Right cardiac atrium (tissue), 5 donors: ENCODE measurements at regions not wholly inside any gene's neighbourhood (a gene's known extent, or its start where the extent isn't known, plus 50 kb on each side); places are given as distances from the start of the nearest gene placed in this dataset.

Experiments used
- ATAC-seq, 2 donors: fragments of 200-7000 bp; cut with Tn5 transposase; one replicate each; pipeline versions ENCODE4 v1.8.0 to v1.9.1; 2020; ENCODE audit warnings: moderate library complexity in 2 of 2, mild to moderate bottlenecking in 1 of 2
- DNase-seq, 3 donors: peaks; one replicate each; pipeline ENCODE4 v3.0.0-alpha.2; 2020
- H3K27ac ChIP-seq: one replicate; pipeline ENCODE4 v1.5.1; 2013; ENCODE audit warnings: mild to moderate bottlenecking, low read length, control low read depth, moderate library complexity
- H3K27me3 ChIP-seq: one replicate; pipeline ENCODE4 v1.6.1; 2013; ENCODE audit not compliant: control insufficient read depth, insufficient read depth
- H3K4me1 ChIP-seq: one replicate; pipeline ENCODE4 v1.6.1; 2013; ENCODE audit warnings: low read length; ENCODE audit not compliant: control insufficient read depth, insufficient read depth
- H3K4me3 ChIP-seq: one replicate; pipeline ENCODE4 v1.5.1; 2013; ENCODE audit warnings: low read length, control low read depth
- H3K9me3 ChIP-seq: one replicate; pipeline ENCODE4 v1.6.1; 2013; ENCODE audit warnings: low read length; ENCODE audit not compliant: control insufficient read depth
- WGBS: extraction: QIAGEN DNeasy Blood & Tissue Kit; methylation state at CpG from one replicate; pipeline ENCODE4 v1.1.7; 2013; 5-methylcytosine and 5-hydroxymethylcytosine counted together
- intact Hi-C, 4 donors: fragments of 100-400 bp; cut with DNase I; formaldehyde crosslinking; loops; one replicate each; pipeline versions ENCODE4 v1.11.0 to v1.14.0; 2022 to 2023
- donor health status: healthy with polysubstance abuse.
- donor health status: DM: no; HTN: yes; CAD: no.
- donor health status: DM: no; HTN: no; CAD: no.
- donor health status: DM: no; HTN: yes; CAD: no; lungs with severe emphysema.
- donor health status: DM: yes; HTN: yes; CAD: no.

DNA sequence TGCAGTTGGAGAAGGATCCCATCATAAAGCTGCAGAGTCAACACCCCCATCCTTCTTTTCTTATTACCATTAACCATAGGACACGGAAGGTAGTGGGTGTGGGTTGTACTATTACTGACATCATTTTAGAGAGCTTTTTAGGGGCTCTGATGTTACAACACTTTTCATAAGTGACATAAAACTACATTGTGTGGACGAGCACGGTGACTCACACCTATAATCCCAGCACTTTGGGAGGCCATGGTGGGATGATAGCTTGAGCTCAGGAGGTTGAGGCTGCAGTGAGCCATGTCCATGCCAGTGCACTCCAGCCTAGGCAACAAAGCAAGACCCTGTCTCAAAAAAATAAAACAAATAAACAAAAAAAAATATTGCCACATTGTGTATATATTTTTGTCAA lies 167.1 kb downstream of the DUSP6 start:
- no peak for ATAC-seq
- intact Hi-C loops = no loop called here
- Histone ChIP-seq H3K27me3 (no peaks in the 10 kb centered on the region), H3K4me3 (no peak overlapping the region), H3K9me3 (no peaks in the 10 kb centered on the region), H3K27ac (no peak overlapping the region), H3K4me1 (no peaks in the 10 kb centered on the region)
- 95% methylated on average over 3 of the region's 3 CpGs for WGBS
- no peak for DNase-seq

DNA sequence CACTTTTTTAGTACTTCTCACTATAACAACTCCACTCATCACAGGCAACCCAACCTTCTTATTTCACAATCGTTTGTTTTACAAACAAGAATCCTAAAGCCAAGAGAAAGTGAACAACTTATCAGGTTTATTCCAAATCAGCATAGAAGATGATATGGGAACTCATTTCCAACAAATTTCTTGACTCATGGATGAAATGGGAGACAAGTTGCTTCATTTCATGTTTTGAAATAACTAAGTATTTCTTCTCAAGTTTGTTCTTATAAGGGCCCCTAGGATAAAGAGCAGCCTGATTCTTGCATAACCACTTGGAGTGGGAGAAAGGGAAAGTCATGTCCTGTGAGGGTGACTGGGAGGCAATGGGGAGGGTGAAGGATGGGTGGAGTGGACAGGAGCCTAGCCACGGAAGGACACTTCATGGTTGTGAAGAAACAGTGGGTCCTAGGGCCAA lies 168.3 kb downstream of the DUSP6 start:
- Histone ChIP-seq H3K9me3 (no peaks in the 10 kb centered on the region), H3K27ac (no peak overlapping the region), H3K4me1 (no peaks in the 10 kb centered on the region), H3K27me3 (no peaks in the 10 kb centered on the region), H3K4me3 (no peak overlapping the region)
- 64% methylated on average over 2 of the region's 2 CpGs for WGBS
- ATAC-seq = peak; percentile 91 to 96
- intact Hi-C loops = no loop called here
- peak; percentile 61 to 68 (median 62) for DNase-seq

DNA sequence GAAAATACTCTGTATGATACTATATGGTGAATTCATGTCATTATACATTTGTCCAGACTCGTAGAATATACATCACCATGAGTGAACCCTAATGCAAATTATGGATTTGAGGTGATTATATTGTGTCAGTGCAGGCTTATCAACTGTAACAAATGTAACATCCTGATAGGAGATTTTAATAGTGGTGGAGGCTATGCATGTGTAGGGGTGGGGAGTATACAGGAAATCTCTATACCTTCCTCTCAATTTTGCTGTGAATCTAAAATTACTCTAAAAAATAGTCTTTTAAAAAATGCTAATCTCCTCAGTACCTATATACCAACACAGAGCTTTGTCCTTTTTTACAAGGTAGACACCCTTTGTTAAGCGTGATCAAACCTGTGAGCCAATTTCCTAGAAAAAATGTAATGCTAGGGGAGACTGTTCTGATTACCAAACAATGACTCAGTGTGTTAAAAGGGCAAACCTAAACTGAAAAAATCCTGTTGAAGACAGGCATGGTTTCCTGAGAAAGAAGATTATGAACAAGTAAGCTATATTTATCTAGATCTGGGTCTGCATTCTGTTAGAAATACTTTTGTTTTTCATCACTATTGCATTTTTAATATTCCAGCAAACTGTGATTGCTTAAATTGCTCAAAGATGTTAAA lies 170.9 kb downstream of the DUSP6 start:
- 84% methylated on average over 2 of the region's 2 CpGs for WGBS
- intact Hi-C loops = no loop called here
- H3K4me3 ChIP-seq = no peak overlapping the region
- H3K27ac ChIP-seq = no peak overlapping the region
- no peaks in the 10 kb centered on the region for H3K9me3 ChIP-seq
- H3K27me3 ChIP-seq = no peaks in the 10 kb centered on the region
- ATAC-seq = peak in 1 of 2 donors; percentile 52
- DNase-seq = no peak
- no peaks in the 10 kb centered on the region for H3K4me1 ChIP-seq

DNA sequence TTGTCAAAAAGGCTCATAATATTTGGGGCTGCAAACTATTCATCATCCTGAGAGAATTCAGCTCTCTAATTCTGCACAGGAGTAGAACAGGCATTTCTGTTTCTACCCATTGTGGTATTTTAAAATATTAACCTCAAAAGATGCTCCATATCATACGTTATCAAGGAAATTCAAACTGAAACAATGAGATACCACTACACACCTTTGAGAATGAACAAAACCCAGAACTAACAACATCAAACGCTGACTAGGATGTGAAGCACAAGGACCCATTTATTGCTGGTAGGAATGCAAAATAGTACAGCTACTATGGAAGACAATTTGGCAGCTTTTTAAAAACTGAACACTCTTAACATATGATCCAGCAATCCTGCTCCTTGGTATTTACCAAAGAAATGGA lies 171.8 kb downstream of the DUSP6 start:
- ATAC-seq = no peak
- H3K27me3 ChIP-seq = no peaks in the 10 kb centered on the region
- 67% methylated on average over 2 of the region's 2 CpGs for WGBS
- intact Hi-C loops = no loop called here
- H3K9me3 ChIP-seq = no peaks in the 10 kb centered on the region
- DNase-seq = no peak
- H3K4me1 ChIP-seq = no peaks in the 10 kb centered on the region
- H3K27ac ChIP-seq = no peak overlapping the region
- H3K4me3 ChIP-seq = no peak overlapping the region

DNA sequence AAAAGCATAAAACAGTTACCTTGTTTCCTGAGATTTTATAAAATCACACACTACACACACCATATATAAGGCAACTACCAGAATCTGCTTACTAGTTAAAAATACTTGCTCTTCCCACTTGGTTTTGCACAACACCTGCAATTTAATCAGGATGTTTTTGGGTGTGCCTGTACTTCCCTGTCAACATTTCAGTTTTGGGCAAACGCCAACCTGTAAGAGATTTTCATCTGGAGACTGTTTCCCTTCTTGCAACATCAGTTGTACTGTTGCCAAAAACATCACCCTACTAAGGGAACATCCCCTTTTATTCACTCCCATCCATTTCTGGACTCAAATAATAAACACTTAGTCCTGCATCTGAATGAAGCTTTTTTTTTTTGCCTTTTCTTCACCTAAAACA lies 172.3 kb downstream of the DUSP6 start:
- ATAC-seq = peak; percentile 72 to 88
- H3K27ac ChIP-seq = no peak overlapping the region
- H3K9me3 ChIP-seq = no peaks in the 10 kb centered on the region
- no peaks in the 10 kb centered on the region for H3K4me1 ChIP-seq
- no peaks in the 10 kb centered on the region for H3K27me3 ChIP-seq
- intact Hi-C loops = no loop called here
- H3K4me3 ChIP-seq = no peak overlapping the region
- no peak for DNase-seq
- 12% methylated on average over 1 of the region's 1 CpG for WGBS

DNA sequence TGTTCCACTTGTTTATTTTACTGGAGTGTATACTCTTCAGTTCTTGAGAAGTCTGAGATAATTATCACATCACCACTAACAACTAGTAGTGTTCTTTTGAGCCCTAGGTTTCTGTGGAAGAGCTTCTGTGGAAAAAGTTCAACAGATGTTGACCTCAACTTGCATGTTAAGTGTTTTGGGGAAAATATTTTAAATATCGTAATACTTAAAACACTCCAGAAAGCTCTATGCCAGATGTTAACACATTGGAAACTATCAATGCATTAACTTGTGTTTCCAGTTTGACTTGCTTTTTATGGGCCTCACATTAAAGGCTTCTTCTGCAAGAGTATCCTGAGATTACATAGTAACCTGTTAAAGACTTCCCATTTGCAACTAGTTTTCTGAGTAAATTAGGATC lies 173.1 kb downstream of the DUSP6 start:
- Histone ChIP-seq H3K27ac (no peak overlapping the region), H3K4me3 (no peak overlapping the region), H3K9me3 (no peaks in the 10 kb centered on the region), H3K27me3 (no peaks in the 10 kb centered on the region), H3K4me1 (no peaks in the 10 kb centered on the region)
- WGBS = 75% methylated on average over 1 of the region's 1 CpG
- no peak for ATAC-seq
- no peak for DNase-seq
- intact Hi-C loops = no loop called here

DNA sequence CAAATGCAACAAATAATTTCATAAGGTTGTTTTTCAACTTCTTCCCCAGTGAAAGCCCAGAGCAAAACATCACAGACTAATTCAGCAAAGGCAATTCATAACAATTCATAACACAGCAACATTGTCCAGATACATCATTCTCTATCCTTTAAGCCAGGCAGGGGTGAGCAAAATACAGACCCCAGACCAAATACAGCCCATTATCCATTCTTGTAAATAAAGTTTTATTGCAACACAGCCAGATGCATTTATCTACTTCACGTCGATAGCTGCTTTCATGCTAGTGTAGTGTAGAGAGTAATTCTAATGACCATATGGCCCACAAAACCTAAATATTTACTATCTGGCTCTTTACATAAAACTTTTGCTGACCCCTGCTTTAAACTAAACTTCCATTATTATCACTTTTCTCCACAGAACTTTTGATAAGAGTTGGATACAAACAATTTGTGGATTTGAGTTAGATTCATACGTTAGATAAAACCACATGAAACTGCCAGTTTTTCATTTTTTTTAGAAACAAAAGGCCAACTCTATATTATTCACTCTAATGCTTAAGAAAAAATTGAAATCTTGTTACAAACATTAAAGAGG lies 174.4 kb downstream of the DUSP6 start:
- 91% methylated on average over 3 of the region's 3 CpGs for whole genome bisulfite sequencing
- Histone ChIP-seq H3K27ac (no peak overlapping the region), H3K9me3 (no peaks in the 10 kb centered on the region), H3K4me1 (no peaks in the 10 kb centered on the region), H3K27me3 (no peaks in the 10 kb centered on the region), H3K4me3 (no peak overlapping the region)
- ATAC-seq (no peak), DNase-seq (no peak)
- intact Hi-C loops = no loop called here

DNA sequence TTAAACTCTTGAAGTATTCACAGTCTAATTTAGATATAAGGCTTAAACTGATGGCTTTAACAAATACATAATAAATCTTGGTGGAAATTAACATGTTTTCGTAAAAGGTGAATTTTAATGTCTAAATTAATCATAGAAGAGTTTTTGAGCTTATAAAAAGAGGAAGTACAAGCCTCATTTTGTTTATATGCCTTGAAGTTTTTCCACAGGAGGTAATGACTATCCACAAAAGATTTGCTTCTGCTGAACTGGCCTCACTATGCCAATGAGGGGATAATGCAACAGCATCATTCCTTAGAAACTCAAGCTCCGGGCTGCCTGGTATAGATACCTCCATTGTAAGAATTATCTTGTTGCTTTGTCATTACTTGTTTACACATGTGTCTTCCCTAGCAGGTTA lies 175.6 kb downstream of the DUSP6 start:
- no peak for ATAC-seq
- no peak for DNase-seq
- intact Hi-C loops = no loop called here

DNA sequence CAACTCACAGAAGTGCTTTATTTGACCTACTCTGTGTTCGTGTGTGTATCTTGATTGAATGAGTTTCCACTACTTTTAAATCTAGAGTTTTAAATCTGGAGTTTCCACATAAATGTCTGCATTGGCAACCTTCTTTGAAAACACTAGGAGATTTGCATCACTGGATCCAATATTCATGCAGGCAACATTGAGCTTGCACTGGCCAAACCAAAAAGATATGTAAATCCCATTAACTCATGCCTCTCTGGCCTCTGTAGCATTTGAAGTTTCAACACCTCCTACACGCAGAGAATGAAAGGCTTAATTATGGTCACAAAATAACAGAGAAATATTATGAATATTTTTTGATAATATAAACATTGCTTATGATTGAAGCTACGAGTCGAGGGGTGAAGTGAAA lies 178.6 kb downstream of the DUSP6 start:
- 84% methylated on average over 4 of the region's 4 CpGs for WGBS
- Histone ChIP-seq H3K27me3 (no peaks in the 10 kb centered on the region), H3K4me3 (no peak overlapping the region), H3K9me3 (no peaks in the 10 kb centered on the region), H3K4me1 (no peaks in the 10 kb centered on the region), H3K27ac (no peak overlapping the region)
- DNase-seq = no peak
- no peak for ATAC-seq
- intact Hi-C loops = no loop called here

More for the DNA sequence above, 175.6 kb downstream of the DUSP6 start:
- Histone ChIP-seq H3K27ac (no peak overlapping the region), H3K4me3 (no peak overlapping the region), H3K9me3 (no peaks in the 10 kb centered on the region), H3K4me1 (no peaks in the 10 kb centered on the region), H3K27me3 (no peaks in the 10 kb centered on the region)
- 84% methylated on average over 2 of the region's 2 CpGs for WGBS

DNA sequence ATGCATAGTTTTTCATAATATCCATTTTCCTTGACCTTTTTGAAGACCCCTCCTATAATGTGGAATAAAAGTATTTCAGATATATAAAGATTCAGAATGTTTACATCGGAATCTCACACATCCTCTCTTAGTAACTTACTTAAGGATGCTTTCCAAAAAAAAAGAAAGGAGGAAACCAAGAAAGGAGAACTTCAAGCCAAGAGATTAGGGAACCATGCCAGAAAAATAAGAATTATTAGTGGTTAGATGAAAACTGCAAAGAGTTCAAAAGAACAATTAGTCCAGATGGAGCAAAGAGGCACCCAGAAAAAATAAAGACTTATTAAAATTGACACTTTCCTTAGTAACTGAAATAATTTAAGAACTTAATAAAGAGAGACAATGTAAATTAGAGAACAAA lies 179.2 kb downstream of the DUSP6 start:
- no peak overlapping the region for H3K4me3 ChIP-seq
- 30% methylated on average over 1 of the region's 1 CpG for WGBS
- H3K4me1 ChIP-seq = no peaks in the 10 kb centered on the region
- DNase-seq (no peak), ATAC-seq (no peak)
- no peak overlapping the region for H3K27ac ChIP-seq
- intact Hi-C loops = no loop called here
- H3K9me3 ChIP-seq = no peaks in the 10 kb centered on the region
- no peaks in the 10 kb centered on the region for H3K27me3 ChIP-seq

DNA sequence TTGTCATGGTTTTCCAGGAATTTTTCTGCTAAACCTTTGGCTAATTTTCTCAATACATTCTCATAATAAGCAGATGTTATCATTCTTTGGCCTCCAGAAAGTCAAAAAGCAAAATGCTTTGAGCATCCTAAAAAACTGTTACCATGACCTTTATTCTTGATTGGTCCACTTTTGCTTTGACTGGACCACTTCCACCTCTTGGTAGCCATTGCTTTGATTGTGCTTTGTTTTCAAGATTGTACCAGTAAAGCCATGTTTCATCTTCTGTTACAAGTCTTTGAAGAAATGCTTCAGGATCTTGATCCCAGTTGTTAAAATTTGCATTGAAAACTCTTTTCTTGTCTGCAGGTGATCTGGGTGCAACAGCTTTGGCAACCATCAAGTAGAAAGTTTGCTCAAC lies 180.1 kb downstream of the DUSP6 start:
- H3K27me3 ChIP-seq = no peaks in the 10 kb centered on the region
- ATAC-seq (no peak), DNase-seq (no peak)
- no peaks in the 10 kb centered on the region for H3K9me3 ChIP-seq
- no peak overlapping the region for H3K27ac ChIP-seq
- intact Hi-C loops = no loop called here
- H3K4me3 ChIP-seq = no peak overlapping the region
- no peaks in the 10 kb centered on the region for H3K4me1 ChIP-seq

DNA sequence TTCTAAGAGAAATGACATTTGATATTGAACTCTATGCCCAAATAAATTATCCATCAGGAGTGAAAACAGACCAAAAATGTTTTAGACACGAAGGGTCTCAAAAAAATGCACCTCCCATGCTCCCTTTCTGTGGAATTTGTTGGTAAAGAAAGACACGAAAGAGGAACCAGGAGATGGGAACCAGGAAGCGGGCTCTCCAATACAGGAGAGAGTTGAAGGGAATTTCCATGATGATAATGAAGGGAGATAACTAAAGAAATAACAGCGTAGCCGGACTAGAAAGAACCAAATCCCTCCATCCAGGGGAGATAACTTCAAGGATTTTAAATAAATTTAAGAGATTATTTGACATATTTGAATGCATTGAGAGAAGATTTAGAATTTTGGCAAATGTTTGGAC lies 183.0 kb downstream of the DUSP6 start:
- intact Hi-C loops = loop anchor here in 2 of 4 donors (10.0 kb wide), 2 partner anchors 175 to 295 kb away; no protein-coding TSS in a partner anchor
- Histone ChIP-seq H3K4me1 (no peaks in the 10 kb centered on the region), H3K27me3 (no peaks in the 10 kb centered on the region), H3K4me3 (no peak overlapping the region), H3K27ac (no peak overlapping the region), H3K9me3 (no peaks in the 10 kb centered on the region)
- no peak for DNase-seq
- ATAC-seq = no peak
- WGBS = 70% methylated on average over 5 of the region's 5 CpGs
